GM12892 (cell line): ENCODE measurements at regions not wholly inside any gene's neighbourhood (a gene's known extent, or its start where the extent isn't known, plus 50 kb on each side); places are given as distances from the start of the nearest gene placed in this dataset.

Experiments
- POLR2A ChIP-seq: IDR thresholded peaks from 2 replicates; pipeline ENCODE4 v1.6.1; 2011; ENCODE audit warnings: low read depth, low read length, control low read depth
- POLR2AphosphoS5 ChIP-seq: IDR thresholded peaks from 2 replicates; pipeline ENCODE4 v1.6.1; 2011; ENCODE audit warnings: low read depth, low read length, control low read depth

DNA sequence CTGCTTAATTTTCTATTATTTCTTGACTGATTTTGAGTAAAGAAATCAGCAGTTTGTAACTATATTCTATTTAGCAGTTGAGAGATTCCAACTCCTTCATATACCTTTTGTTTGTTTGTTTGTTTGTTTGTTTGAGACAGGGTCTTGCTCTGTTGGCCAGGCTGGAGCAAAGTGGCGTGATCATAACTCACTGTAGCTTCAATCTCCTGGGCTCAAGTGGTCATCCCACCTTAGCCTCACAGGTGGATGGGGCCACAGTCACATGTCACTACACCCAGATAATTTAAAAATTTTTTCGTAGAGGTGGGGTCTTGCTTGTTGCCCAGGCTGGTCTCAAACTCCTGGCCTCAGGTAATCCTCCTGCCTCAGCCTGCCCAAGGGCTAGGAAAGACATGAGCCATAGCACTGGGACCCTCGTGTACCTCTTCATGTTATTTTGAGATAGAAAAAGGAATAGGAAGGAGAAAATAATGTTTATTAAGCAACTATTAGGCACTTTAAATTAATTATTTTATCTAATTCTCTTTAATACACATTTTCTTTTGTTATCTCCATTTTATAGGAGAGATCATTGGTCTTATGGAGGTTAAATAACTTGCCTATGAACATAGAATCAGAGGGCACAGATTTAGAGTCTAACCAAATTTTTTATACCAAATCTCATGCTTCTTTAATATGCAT, 133.0 kb downstream of the ZNF608 start:
- no peak for TF ChIP-seq POLR2A
- no peak for TF ChIP-seq POLR2AphosphoS5
